NOMO-1 treated with dmso at 0.1 percent for 144 hours (cell line): ENCODE measurements at regions not wholly inside any gene's neighbourhood (a gene's known extent, or its start where the extent isn't known, plus 50 kb on each side); places are given as distances from the start of the nearest gene placed in this dataset.
A peak's percentile ranks its signal among the peaks of the same experiment; 100 is the strongest.

ENCODE experiments used
- DNase-seq: peaks from one replicate; lab custom pipeline; 2025; ENCODE audit not compliant: unreplicated experiment; lab: John Stamatoyannopoulos, UW

GRCh38 chr20:40416274-40416673, 272.8 kb downstream of the MAFB start:
- no peak for DNase-seq

GRCh38 chr20:40414843-40415615, 274.0 kb downstream of the MAFB start:
- DNase-seq: no peak

- no peak for DNase-seq
Observed at GRCh38 chr20:40410028-40410427, 279.0 kb downstream of the MAFB start.

GRCh38 chr20:40397467-40397866, 291.6 kb downstream of the MAFB start:
- no peak for DNase-seq

GRCh38 chr20:40393197-40394079, 295.6 kb downstream of the MAFB start:
- DNase-seq: no peak

- DNase-seq: no peak
Observed at GRCh38 chr20:40390654-40391053, 298.4 kb downstream of the MAFB start.

- DNase-seq: no peak
Observed at GRCh38 chr20:40370800-40371199, 318.2 kb downstream of the MAFB start.

GRCh38 chr20:40368876-40369275, 320.2 kb downstream of the MAFB start:
- no peak for DNase-seq

- DNase-seq: no peak
Observed at GRCh38 chr20:40361916-40362315, 327.1 kb downstream of the MAFB start.

- DNase-seq: no peak
Observed at GRCh38 chr20:40359131-40359912, 329.7 kb downstream of the MAFB start.

GRCh38 chr20:40354880-40355279, 334.2 kb downstream of the MAFB start:
- no peak for DNase-seq

- DNase-seq: no peak
Observed at GRCh38 chr20:40343390-40343789, 345.6 kb downstream of the MAFB start.

GRCh38 chr20:40341561-40341960, 347.5 kb downstream of the MAFB start:
- no peak for DNase-seq

- peak; percentile 87 for DNase-seq
Observed at GRCh38 chr20:40339661-40340449, 349.2 kb downstream of the MAFB start.

GRCh38 chr20:40336533-40336932, 352.5 kb downstream of the MAFB start:
- DNase-seq: no peak

- DNase-seq: no peak
Observed at GRCh38 chr20:40335901-40336351, 353.1 kb downstream of the MAFB start.

- DNase-seq: no peak
Observed at GRCh38 chr20:40335437-40335836, 353.6 kb downstream of the MAFB start.

GRCh38 chr20:40333591-40333990, 355.4 kb downstream of the MAFB start:
- no peak for DNase-seq

- DNase-seq: no peak
Observed at GRCh38 chr20:40331807-40332560, 357.1 kb downstream of the MAFB start.

- DNase-seq: no peak
Observed at GRCh38 chr20:40331249-40331648, 357.8 kb downstream of the MAFB start.
